ENCODE measurements at regions not wholly inside any gene's neighbourhood (a gene's known extent, or its start where the extent isn't known, plus 50 kb on each side); places are given as distances from the start of the nearest gene placed in this dataset.

DNA sequence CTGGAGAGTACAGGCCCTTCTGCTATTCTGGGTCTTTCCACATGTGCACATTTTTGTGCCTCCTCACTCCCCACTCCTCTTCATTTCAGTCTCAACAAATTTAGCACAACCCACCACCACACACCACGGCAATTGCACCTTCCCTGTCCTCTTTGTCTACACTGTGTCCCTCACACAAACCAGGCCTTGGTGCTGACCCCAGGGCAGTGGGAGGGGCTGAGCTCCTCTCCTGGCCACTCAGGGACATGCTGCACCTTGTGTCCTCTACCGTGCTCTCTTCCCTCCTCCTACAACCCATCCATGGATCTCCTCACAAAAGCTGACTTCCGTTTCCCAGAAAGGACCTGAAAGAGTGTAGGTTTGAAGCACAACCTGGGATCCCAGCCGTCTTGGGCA is 90.9 kb upstream of the IKZF1 start:
- TF ChIP-seq, protein P1, sequence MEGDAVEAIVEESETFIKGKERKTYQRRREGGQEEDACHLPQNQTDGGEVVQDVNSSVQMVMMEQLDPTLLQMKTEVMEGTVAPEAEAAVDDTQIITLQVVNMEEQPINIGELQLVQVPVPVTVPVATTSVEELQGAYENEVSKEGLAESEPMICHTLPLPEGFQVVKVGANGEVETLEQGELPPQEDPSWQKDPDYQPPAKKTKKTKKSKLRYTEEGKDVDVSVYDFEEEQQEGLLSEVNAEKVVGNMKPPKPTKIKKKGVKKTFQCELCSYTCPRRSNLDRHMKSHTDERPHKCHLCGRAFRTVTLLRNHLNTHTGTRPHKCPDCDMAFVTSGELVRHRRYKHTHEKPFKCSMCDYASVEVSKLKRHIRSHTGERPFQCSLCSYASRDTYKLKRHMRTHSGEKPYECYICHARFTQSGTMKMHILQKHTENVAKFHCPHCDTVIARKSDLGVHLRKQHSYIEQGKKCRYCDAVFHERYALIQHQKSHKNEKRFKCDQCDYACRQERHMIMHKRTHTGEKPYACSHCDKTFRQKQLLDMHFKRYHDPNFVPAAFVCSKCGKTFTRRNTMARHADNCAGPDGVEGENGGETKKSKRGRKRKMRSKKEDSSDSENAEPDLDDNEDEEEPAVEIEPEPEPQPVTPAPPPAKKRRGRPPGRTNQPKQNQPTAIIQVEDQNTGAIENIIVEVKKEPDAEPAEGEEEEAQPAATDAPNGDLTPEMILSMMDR (conservative IDR thresholded peaks at IDR 0.05): no peak
- TF ChIP-seq ZFX (IDR thresholded peaks at IDR 0.05): no peak

GRCh38 chr7:50212666-50213621 is 91.6 kb upstream of the IKZF1 start:
- no peak overlapping the region for H3K27ac ChIP-seq
- TF ChIP-seq, protein P1 (conservative IDR thresholded peaks at IDR 0.05): no peak
- no peak for TF ChIP-seq ZFX (IDR thresholded peaks at IDR 0.05)

More for the DNA sequence above, 90.9 kb upstream of the IKZF1 start:
- no peak overlapping the region for H3K27ac ChIP-seq

DNA sequence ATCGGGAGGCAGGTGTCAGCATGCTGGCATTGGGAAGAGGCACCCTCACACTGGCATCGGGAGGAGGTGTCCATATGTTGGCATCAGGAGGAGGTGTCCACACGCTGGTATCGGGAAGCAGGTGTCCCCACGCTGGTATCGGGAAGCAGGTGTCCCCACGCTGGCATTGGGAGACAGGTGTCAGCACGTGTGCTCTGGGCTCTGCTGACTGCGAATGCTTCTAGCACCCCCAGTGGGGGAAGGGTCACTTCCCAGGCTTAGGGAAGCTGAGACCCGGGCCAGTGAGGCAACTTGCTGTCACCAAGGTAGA is 92.5 kb upstream of the IKZF1 start:
- no peak overlapping the region for H3K27ac ChIP-seq
- no peak for TF ChIP-seq ZFX (IDR thresholded peaks at IDR 0.05)
- TF ChIP-seq, protein P1 (conservative IDR thresholded peaks at IDR 0.05): no peak

DNA sequence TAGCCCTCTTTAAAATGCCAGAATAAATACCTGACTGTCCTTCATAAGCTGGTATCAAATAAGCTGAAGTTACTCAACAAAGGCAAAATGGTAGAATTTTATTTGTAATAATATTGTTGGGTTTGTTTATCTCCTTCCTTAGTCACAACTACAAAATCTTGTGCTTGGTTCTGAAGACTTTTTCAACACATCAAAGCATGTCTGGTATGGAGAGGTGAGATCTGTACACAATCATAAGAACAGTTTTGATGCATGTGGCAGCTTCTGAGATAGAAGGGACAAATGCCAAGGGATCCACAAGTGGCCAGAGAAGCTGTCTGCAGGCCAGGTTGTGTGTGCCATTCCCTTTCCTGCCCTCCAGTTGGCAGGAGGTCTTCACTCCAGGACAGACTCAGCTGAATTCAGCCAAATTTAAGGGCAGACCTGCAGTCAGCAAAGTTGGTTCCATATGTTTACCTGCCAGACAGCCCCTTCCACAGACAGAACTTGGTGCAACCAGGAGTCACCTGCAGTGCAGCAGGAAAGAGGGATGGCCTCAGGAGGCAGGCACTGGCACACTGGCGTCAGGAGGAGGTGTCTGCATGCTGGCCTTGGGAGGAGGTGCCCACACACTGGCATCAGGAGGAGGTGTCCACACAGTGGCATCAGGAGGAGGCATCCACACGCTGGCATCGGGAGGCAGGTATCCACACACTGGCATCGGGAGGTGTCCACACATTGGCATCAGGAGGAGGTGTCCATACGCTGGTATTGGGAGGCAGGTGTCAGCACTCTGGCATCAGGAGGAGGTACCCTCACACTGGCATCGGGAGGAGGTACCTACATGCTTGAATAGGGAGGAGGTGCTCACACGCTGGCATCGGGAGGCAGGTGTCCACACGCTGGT is 93.1 kb upstream of the IKZF1 start:
- TF ChIP-seq, protein P1 (conservative IDR thresholded peaks at IDR 0.05): no peak
- no peak for TF ChIP-seq ZFX (IDR thresholded peaks at IDR 0.05)

GRCh38 chr7:50210706-50211115 is 93.8 kb upstream of the IKZF1 start:
- TF ChIP-seq, protein P1 (conservative IDR thresholded peaks at IDR 0.05): no peak
- TF ChIP-seq ZFX (IDR thresholded peaks at IDR 0.05): no peak
- H3K27ac ChIP-seq: no peak overlapping the region

More for the DNA sequence above, 93.1 kb upstream of the IKZF1 start:
- no peak overlapping the region for H3K27ac ChIP-seq

DNA sequence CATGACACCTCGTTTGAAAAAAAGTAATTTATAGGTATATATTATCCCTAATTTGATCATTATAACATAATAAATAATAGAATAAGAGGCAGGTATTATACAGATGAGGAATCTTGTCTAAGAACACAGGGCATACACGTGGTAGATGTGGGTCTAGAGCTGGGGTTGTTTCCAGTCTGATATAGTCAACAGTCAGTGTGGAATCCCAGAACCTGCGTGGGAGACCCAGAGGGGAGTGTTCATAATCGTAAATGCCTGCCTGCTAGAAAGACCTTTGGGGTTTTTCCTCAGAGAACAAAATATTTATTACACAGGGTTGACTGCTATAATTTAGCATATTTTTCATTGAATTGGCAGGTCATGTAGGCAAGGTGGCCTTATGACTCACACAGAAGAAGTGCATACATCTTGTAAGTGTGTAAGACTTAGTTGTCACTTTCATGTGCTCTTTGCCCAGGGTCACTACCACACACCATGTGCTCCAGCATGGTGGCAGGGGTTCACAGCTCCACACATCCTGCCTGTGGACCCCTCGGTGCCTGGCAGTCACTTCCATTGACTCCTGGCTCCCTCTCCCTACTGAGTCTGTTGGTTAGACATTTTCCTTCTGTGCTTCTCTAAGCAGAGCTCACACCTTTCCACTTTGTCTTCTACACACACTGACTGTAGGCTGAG is 94.9 kb upstream of the IKZF1 start:
- H3K27ac ChIP-seq: no peak overlapping the region
- TF ChIP-seq, protein P1 (conservative IDR thresholded peaks at IDR 0.05): no peak
- TF ChIP-seq ZFX (IDR thresholded peaks at IDR 0.05): no peak
